BJ (cell line): ENCODE measurements at regions not wholly inside any gene's neighbourhood (a gene's known extent, or its start where the extent isn't known, plus 50 kb on each side); places are given as distances from the start of the nearest gene placed in this dataset.

Experiments used
- CTCF ChIA-PET: fragments of 350-600 bp; formaldehyde crosslinking; extraction: SDS; loops from one replicate; lab custom pipeline; 2021; ENCODE audit warnings: antibody characterized with exemption, inconsistent platforms; lab: Yijun Ruan, JAX
- POLR2A ChIA-PET: fragments of 300-600 bp; sonication (Branson Sonifier 250); formaldehyde crosslinking; extraction: SDS; loops from one replicate; lab custom pipeline; 2021; ENCODE audit warnings: antibody characterized with exemption; lab: Charles Lee
- DNase-seq: peaks from one replicate; pipeline ENCODE4 v3.0.0-alpha.2; 2011; ENCODE audit warnings: low read depth
- H3K27me3 ChIP-seq: 2 replicates; pipeline ENCODE4 v1.6.0; 2011; ENCODE audit warnings: low read length; ENCODE audit not compliant: control insufficient read depth, insufficient read depth
- H3K36me3 ChIP-seq: 2 replicates; pipeline ENCODE4 v1.5.1; 2011; ENCODE audit warnings: low read length; ENCODE audit not compliant: control insufficient read depth, insufficient read depth
- H3K4me3 ChIP-seq: 2 replicates; pipeline ENCODE4 v1.5.1; 2011; ENCODE audit warnings: low read depth, mild to moderate bottlenecking, control low read depth, low read length
- TF ChIP-seq, protein P1 (sequence below): IDR thresholded peaks from 2 replicates; pipeline ENCODE4 v1.5.1; 2011; ENCODE audit warnings: low read depth, mild to moderate bottlenecking, control low read depth, inconsistent platforms, low read length, moderate library complexity; ENCODE audit not compliant: insufficient read depth

DNA sequence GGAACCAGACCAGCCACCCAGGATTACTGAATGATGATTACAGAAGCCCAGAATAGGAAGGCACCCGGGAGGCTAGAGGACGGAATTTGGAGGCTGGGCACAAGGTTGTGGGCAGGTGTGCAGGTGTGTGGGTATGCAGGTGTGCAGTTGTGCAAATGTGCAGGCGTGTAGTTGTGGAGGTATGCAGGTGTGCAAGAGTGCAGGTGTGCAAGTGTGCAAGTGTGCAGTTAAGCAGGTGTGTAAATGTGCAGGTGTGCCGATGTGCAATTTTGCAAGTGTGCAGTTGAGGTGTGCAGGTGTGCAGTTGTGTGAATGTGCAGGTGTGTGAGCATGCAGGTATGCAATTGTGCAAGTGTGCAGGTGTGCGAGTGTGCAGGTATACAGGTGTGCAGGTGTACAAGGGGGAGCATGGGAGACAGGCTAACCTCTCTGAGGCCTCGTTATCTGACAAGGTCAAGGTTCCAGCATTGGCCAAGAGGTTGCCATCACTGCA is 131.8 kb downstream of the KCTD15 start:
- CTCF ChIA-PET, result no interaction called here
- TF ChIP-seq, protein P1, sequence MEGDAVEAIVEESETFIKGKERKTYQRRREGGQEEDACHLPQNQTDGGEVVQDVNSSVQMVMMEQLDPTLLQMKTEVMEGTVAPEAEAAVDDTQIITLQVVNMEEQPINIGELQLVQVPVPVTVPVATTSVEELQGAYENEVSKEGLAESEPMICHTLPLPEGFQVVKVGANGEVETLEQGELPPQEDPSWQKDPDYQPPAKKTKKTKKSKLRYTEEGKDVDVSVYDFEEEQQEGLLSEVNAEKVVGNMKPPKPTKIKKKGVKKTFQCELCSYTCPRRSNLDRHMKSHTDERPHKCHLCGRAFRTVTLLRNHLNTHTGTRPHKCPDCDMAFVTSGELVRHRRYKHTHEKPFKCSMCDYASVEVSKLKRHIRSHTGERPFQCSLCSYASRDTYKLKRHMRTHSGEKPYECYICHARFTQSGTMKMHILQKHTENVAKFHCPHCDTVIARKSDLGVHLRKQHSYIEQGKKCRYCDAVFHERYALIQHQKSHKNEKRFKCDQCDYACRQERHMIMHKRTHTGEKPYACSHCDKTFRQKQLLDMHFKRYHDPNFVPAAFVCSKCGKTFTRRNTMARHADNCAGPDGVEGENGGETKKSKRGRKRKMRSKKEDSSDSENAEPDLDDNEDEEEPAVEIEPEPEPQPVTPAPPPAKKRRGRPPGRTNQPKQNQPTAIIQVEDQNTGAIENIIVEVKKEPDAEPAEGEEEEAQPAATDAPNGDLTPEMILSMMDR, result no peak
- Histone ChIP-seq H3K36me3 (no peaks in the 10 kb centered on the region), H3K4me3 (no peak overlapping the region), H3K27me3 (no peaks in the 10 kb centered on the region)
- no peak for DNase-seq
- POLR2A ChIA-PET, result no interaction called here

DNA sequence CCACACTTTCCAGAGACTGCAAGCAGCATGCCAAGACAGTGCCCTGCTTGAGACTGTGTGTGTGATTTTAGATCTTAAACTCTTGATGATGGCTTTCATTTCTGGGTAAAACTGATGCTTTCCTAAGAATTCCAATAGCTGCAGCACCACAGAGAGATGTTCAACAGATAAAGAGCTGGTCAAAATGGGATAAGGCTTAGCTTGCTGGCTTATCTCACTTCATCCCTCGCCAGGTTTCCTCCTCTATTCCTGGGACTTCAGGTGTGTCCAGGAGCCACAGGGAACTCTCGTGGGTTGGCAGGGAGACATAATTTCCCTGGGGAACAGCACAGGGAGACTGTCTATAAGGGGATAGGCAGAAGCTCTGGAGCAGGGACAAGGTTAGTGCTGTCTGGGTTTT is 137.3 kb downstream of the KCTD15 start:
- CTCF ChIA-PET, result interaction anchor here (1.0 kb wide), 1 partner anchor 139 kb away, joined by 3 read pairs; no protein-coding TSS in a partner anchor
- no peak for DNase-seq

DNA sequence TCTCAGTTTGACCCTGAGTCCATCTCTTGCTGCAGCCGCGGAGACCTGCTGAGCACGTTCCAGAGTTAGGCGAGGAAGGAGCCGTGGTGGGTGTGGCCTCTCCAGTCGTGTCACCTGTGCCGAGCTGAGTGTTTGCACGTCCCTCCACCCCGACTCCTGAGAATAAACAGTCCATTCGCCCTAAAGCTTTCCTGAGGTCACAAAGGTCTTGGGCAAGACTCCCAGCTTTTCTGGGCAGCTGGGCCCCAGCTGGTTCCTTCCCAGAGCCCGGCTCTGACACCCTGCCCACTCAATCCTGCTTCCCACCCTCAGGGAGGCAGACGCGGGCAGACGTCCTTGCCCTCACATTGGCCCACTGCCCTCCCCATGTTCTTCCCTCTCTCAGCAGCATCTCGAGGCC is 142.2 kb downstream of the KCTD15 start:
- ChIA-PET POLR2A (no interaction called here), CTCF (no interaction called here)
- TF ChIP-seq, protein P1, result no peak
- Histone ChIP-seq H3K27me3 (no peaks in the 10 kb centered on the region), H3K36me3 (no peaks in the 10 kb centered on the region), H3K4me3 (no peak overlapping the region)
- no peak for DNase-seq

More for the DNA sequence above, 137.3 kb downstream of the KCTD15 start:
- no peaks in the 10 kb centered on the region for H3K36me3 ChIP-seq
- H3K4me3 ChIP-seq, result no peak overlapping the region
- TF ChIP-seq, protein P1, result no peak
- no peaks in the 10 kb centered on the region for H3K27me3 ChIP-seq
- POLR2A ChIA-PET, result no interaction called here

DNA sequence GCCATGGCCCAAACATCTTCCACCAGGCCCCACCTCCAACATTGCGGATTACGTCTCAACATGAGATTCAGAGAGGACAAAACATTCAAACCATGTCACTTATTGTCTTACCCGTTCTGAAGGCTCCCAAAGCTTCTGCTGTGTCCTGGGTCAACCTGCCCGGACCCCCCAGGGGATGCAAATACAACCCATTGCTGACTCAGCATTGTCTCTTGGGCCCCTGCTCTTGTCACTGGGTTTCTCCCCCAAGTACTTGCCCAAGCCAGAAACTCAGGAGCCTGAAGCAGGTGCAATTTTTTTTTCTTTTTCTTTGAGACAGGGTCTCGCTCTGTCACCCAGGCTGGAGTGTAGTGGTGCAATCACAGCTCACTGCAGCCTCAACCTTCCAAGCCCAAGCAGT is 144.5 kb downstream of the KCTD15 start:
- TF ChIP-seq, protein P1, result no peak
- H3K27me3 ChIP-seq, result no peaks in the 10 kb centered on the region
- DNase-seq, result no peak
- CTCF ChIA-PET, result no interaction called here
- H3K4me3 ChIP-seq, result no peak overlapping the region
- POLR2A ChIA-PET, result no interaction called here
- H3K36me3 ChIP-seq, result no peaks in the 10 kb centered on the region

DNA sequence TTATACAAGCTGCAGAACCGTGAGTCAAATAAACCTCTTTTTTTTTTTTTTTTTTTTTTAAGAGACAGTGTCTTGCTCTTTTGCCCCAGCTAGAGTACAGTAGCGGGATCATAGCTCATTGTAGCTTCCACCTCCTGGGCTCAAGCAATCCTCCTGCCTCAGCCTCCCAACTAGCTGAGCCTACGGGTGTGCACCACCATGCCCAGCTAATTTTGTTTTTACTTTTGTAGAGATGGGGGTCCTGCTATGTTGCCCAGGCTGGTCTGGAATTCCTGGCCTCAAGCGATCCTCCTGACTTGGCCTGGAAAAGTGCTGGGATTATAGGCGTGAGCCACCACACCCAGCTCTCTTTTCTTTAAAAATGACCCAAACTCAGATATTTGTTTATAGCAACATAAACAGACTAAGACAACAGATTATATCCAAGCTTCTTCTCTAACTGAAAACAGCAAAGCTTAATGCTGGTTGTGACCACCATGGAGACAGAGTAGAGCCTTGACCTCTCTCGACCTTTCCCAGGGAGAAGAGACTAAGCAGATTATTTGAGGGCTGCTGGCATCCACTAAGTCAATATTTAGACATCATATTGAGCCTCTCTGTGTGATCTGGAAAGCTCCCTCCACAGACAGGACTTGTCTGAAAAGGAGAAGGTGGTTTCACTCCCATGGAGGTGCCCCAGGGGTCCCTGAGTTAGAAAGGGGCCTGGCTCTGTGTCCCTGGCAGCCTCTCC is 150.0 kb downstream of the KCTD15 start:
- POLR2A ChIA-PET, result no interaction called here

More for the DNA sequence above, 150.0 kb downstream of the KCTD15 start:
- H3K36me3 ChIP-seq, result no peaks in the 10 kb centered on the region
- CTCF ChIA-PET, result interaction anchor here (0.8 to 3.0 kb wide), 6 partner anchors 9 to 175 kb away, joined by 3 to 11 read pairs (median 8); no protein-coding TSS in a partner anchor
- DNase-seq, result no peak
- H3K4me3 ChIP-seq, result no peak overlapping the region
- TF ChIP-seq, protein P1, result no peak
- H3K27me3 ChIP-seq, result no peaks in the 10 kb centered on the region
